Erythroblast (primary cell): ENCODE measurements at regions not wholly inside any gene's neighbourhood (a gene's known extent, or its start where the extent isn't known, plus 50 kb on each side); places are given as distances from the start of the nearest gene placed in this dataset.

ENCODE experiments used
- DNase-seq, 2 experiments: peaks; one replicate each; lab custom pipeline; 2025; lab: John Stamatoyannopoulos, UW
- GATA1 ChIP-seq: IDR thresholded peaks from 2 replicates; pipeline ENCODE4 v1.6.1; 2011; ENCODE audit warnings: low read depth, mild to moderate bottlenecking, control low read depth, low read length, moderate library complexity
- POLR2A ChIP-seq: IDR thresholded peaks from 2 replicates; pipeline ENCODE4 v1.6.1; 2011; ENCODE audit warnings: mild to moderate bottlenecking, low read length

GRCh38 chr5:34484216-34484920, 171.8 kb upstream of the RAI14 start:
- TF ChIP-seq GATA1 (no peak), POLR2A (no peak)
- DNase-seq, result no peak

GRCh38 chr5:34485768-34486030, 170.4 kb upstream of the RAI14 start:
- TF ChIP-seq POLR2A (no peak), GATA1 (no peak)
- no peak for DNase-seq

GRCh38 chr5:34486160-34486848, 169.8 kb upstream of the RAI14 start:
- DNase-seq, result peak; percentile 63 to 82
- no peak for TF ChIP-seq GATA1
- TF ChIP-seq POLR2A, result no peak

GRCh38 chr5:34486849-34487158, 169.3 kb upstream of the RAI14 start:
- DNase-seq, result no peak
- no peak for TF ChIP-seq POLR2A
- no peak for TF ChIP-seq GATA1

GRCh38 chr5:34487159-34487879, 168.8 kb upstream of the RAI14 start:
- TF ChIP-seq GATA1, result no peak
- TF ChIP-seq POLR2A, result no peak
- no peak for DNase-seq

GRCh38 chr5:34487956-34488355, 168.2 kb upstream of the RAI14 start:
- TF ChIP-seq GATA1, result no peak
- TF ChIP-seq POLR2A, result no peak
- DNase-seq, result no peak

GRCh38 chr5:34488984-34489383, 167.1 kb upstream of the RAI14 start:
- no peak for TF ChIP-seq POLR2A
- TF ChIP-seq GATA1, result no peak
- no peak for DNase-seq

GRCh38 chr5:34490506-34491250, 165.4 kb upstream of the RAI14 start:
- no peak for DNase-seq

GRCh38 chr5:34491251-34491620, 164.9 kb upstream of the RAI14 start:
- no peak for DNase-seq
- TF ChIP-seq POLR2A (no peak), GATA1 (no peak)

More at GRCh38 chr5:34490506-34491250, 165.4 kb upstream of the RAI14 start:
- TF ChIP-seq POLR2A, result no peak

GRCh38 chr5:34494111-34494755, 161.9 kb upstream of the RAI14 start:
- TF ChIP-seq GATA1, result no peak
- no peak for TF ChIP-seq POLR2A
- no peak for DNase-seq

GRCh38 chr5:34495178-34495577, 160.9 kb upstream of the RAI14 start:
- no peak for DNase-seq
- TF ChIP-seq POLR2A (no peak), GATA1 (no peak)

GRCh38 chr5:34496260-34496691, 159.9 kb upstream of the RAI14 start:
- DNase-seq, result no peak
- no peak for TF ChIP-seq GATA1
- TF ChIP-seq POLR2A, result no peak

- TF ChIP-seq POLR2A (no peak), GATA1 (no peak)
- no peak for DNase-seq
These were observed 159.2 kb upstream of the RAI14 start for GRCh38 chr5:34496701-34497469.
